GM12865 (cell line): ENCODE measurements at regions not wholly inside any gene's neighbourhood (a gene's known extent, or its start where the extent isn't known, plus 50 kb on each side); places are given as distances from the start of the nearest gene placed in this dataset.
"Not testable (repeated sequence)": the region's sequence is repeated elsewhere in the genome, so short reads cannot be mapped to it uniquely, and the experiment has no call there.

Experiments used
- DNase-seq: peaks from one replicate; pipeline ENCODE4 v3.0.0; 2010; ENCODE audit warnings: low read depth
- H3K4me3 ChIP-seq: 2 replicates; pipeline ENCODE4 v1.5.1; 2011; ENCODE audit warnings: mild to moderate bottlenecking, low read depth, low read length, control low read depth
- TF ChIP-seq, protein P1 (sequence below): IDR thresholded peaks from 2 replicates; pipeline ENCODE4 v1.5.1; 2011; ENCODE audit warnings: low read length, control low read depth, low read depth, inconsistent platforms; ENCODE audit not compliant: insufficient read depth; ENCODE audit errors: missing control alignments

DNA sequence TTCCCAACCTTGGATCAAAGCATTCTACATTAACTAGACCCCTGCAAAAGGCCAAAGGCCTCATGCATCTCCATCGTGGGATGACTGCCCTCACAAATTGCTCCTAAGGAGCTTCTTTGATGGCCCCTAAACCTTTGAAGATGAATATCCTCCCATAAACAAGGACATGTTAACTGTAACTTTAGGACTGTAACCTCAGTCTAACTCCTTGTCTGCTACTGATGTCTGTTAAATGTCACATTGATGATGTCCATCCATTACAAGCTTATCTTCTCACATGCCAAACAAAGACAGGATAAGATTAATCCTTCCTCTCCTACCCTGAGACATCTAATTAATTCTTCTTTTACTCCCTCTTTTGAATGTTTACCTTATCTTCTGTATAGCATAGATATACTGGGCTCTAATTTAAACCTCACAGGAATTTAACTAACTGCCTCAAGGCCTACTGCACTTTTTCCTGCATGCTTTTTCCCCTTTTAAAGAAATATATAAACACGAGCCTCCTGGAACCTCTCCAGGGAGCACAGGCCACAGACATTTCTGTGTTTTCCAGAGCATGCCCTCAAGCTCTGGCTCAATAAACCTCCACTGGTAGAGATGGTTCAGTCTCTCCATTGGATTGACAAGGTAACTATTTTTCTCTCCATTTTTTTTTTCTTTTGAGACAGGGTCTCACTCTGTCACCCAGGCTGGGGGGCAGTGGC lies 90.6 kb upstream of the SLC25A48 start:
- H3K4me3 ChIP-seq: no peak overlapping the region
- TF ChIP-seq, protein P1, sequence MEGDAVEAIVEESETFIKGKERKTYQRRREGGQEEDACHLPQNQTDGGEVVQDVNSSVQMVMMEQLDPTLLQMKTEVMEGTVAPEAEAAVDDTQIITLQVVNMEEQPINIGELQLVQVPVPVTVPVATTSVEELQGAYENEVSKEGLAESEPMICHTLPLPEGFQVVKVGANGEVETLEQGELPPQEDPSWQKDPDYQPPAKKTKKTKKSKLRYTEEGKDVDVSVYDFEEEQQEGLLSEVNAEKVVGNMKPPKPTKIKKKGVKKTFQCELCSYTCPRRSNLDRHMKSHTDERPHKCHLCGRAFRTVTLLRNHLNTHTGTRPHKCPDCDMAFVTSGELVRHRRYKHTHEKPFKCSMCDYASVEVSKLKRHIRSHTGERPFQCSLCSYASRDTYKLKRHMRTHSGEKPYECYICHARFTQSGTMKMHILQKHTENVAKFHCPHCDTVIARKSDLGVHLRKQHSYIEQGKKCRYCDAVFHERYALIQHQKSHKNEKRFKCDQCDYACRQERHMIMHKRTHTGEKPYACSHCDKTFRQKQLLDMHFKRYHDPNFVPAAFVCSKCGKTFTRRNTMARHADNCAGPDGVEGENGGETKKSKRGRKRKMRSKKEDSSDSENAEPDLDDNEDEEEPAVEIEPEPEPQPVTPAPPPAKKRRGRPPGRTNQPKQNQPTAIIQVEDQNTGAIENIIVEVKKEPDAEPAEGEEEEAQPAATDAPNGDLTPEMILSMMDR: no peak
- DNase-seq: no peak

DNA sequence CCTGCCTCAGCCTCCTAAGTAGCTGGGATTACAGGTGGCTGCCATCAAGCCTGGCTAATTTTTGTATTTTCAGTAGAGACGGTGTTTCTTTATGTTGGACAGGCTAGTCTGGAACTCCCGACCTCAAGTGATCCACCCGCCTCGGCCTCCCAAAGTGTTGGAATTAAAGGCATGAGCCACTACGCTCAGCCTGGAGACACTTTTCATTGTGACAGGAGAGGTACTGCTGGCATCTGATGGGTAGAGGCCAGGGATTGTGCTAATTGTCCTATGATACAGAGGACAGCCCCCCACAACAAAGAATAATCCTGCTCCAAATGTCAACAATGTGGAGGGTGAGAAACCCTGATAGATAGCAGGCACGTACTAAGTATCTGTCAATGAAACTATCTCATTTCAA lies 91.3 kb upstream of the SLC25A48 start:
- TF ChIP-seq, protein P1: no peak
- H3K4me3 ChIP-seq: no peak overlapping the region
- DNase-seq: no peak

DNA sequence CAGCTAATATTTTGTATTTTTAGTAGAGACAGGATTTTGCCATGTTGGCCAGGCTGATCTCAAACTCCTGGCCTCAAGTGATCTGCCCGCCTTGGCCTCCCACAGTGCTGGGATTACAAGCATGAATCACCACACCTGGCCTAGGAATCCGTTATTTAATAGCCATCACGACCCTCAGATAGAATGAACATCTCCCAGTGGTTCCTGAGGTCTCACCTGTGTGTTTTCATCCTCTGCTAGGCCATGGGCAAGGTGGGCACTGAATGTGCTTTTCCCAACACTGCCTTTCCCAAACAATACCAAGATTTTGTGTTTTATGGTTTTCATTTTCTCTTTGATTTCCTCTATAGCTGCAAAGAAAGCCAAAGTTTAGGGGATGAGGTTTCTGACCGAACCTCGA lies 92.2 kb upstream of the SLC25A48 start:
- not testable (repeated sequence) for H3K4me3 ChIP-seq, DNase-seq

DNA sequence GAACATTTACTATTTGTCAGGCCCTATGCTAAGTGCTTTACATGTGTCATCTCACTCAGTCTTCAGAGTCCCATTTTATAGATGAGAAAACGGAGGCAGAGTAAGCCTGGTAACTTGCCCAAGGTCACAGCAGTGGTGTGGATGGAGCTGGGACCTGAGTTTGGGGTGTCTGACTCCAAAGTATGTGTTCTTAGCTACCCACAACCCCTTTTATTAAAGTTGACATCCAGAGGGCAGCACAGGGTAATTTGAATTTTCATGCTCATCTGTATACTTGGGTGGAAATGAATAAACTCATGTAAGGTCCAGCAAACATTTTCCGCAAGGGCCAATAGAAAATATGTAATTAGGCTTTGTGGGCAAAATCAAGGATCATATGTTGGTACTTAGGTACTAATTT lies 93.4 kb upstream of the SLC25A48 start:
- H3K4me3 ChIP-seq: no peak overlapping the region
- TF ChIP-seq, protein P1: no peak
- no peak for DNase-seq

DNA sequence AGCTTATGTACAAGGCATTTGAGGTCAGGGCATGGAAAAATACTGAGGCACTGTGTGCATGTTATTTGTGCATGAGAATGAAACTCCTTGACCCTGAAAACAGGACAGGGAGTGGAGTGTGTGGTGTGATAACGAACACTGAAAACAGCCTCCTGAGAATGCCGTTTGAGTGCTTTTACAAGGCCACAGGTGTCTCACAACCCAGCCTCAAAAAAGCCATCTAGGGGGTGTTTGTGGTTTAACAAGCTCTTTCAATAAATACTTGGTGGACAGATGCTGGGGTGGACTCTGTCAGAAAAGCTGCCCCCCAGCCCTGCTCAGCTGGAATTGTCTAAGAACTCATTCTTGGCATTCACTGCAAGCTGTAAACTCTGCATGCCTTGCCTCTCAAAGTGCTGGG lies 94.0 kb upstream of the SLC25A48 start:
- H3K4me3 ChIP-seq: no peak overlapping the region
- DNase-seq: peak; percentile 72
- TF ChIP-seq, protein P1: no peak

DNA sequence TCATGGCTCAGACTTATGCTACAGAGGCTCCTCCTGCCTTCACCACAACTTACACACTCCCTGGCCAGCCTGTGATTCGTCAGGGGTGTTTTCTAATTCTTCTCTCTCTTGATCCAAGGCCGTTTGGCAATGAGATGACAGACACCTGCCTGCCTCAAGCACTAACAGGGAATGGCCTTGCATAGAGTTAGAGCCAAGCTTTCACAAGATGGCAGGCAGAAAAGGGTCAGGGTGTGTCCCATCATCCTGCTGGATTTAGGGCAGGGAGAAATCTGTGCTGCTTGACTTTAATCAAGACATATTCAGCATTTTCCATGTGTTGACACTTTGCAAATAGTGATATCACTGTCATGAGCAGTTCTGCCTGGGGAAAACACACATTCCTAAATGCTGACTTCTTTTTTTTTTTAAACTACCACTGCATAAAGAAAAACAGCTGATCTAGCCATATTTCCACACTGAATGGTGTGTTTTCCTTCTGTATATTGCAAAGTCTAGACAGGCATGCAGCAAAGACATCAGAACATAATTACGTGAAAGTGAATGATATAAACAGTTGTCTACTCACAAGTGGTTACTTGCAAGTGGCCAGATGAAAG lies 95.0 kb upstream of the SLC25A48 start:
- no peak for DNase-seq
- H3K4me3 ChIP-seq: no peak overlapping the region
- TF ChIP-seq, protein P1: no peak

DNA sequence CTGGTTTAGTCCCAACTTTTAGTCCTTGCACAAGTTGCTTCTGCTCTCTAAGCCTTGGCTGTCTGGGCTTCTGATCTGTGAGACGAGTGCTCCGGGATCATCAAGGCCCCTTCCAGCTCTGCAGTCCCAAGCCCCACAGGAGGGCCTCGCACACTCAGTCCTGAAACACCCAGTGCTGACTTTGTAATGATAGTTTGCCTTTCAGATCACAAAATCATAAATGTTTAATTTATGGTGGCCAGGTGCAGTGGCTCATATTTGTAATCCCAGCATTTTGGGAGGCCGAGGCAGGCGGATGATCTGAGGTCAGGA lies 95.9 kb upstream of the SLC25A48 start:
- no peak for DNase-seq
- TF ChIP-seq, protein P1: no peak
- H3K4me3 ChIP-seq: no peak overlapping the region
